ENCODE measurements at regions not wholly inside any gene's neighbourhood (a gene's known extent, or its start where the extent isn't known, plus 50 kb on each side); places are given as distances from the start of the nearest gene placed in this dataset.

GRCh38 chr10:36608251-36608650, 517.1 kb upstream of the ANKRD30A start:
- TF ChIP-seq, protein P1, sequence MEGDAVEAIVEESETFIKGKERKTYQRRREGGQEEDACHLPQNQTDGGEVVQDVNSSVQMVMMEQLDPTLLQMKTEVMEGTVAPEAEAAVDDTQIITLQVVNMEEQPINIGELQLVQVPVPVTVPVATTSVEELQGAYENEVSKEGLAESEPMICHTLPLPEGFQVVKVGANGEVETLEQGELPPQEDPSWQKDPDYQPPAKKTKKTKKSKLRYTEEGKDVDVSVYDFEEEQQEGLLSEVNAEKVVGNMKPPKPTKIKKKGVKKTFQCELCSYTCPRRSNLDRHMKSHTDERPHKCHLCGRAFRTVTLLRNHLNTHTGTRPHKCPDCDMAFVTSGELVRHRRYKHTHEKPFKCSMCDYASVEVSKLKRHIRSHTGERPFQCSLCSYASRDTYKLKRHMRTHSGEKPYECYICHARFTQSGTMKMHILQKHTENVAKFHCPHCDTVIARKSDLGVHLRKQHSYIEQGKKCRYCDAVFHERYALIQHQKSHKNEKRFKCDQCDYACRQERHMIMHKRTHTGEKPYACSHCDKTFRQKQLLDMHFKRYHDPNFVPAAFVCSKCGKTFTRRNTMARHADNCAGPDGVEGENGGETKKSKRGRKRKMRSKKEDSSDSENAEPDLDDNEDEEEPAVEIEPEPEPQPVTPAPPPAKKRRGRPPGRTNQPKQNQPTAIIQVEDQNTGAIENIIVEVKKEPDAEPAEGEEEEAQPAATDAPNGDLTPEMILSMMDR (IDR thresholded peaks at IDR 0.05): no peak
- Mint-ChIP-seq H3K27ac (ENCODE audit: unreplicated experiment) (peak overlapping the region; percentile 42), H3K9me3 (ENCODE audit: low read depth) (peaks cover 2% of the 10 kb centered on the region), H3K36me3 (ENCODE audit: low read depth) (no peaks in the 10 kb centered on the region), H3K4me3 (ENCODE audit: unreplicated experiment) (no peak overlapping the region), H3K4me1 (ENCODE audit: low read depth) (peaks cover 38% of the 10 kb centered on the region), H3K27me3 (ENCODE audit: low read depth) (no peaks in the 10 kb centered on the region)
- DNase-seq (ENCODE audit: low spot score): no peak

DNA sequence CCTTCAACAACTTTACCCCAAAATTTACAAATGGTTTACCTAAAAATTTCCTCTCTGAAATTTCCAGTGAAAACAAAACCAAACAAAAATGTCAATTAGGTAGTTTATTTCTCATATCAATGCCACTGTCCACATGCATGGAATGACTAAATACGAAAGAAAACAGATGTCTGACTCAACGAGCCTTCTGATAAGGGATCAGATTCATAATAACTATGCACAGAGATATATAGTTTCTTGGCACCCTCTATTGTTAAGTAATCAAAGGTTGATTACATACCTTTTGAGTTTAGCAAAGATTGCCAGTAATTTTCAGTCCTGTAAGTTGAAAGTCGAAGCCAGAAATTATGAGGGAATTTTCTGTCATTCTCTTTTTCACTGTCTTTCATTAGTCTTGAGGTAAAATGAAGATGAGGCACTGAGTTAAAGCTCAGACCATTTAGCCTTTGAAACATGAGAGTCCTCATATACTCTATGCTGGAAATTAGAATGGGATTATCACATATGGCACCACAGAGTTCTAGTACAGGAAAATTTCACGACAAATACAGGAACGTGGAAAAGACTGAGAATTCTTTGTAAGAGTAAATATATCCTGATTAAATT, 519.1 kb upstream of the ANKRD30A start:
- no peak for DNase-seq (ENCODE audit: low spot score)
- Mint-ChIP-seq H3K4me3 (ENCODE audit: unreplicated experiment) (no peak overlapping the region), H3K27me3 (ENCODE audit: low read depth) (no peaks in the 10 kb centered on the region), H3K4me1 (ENCODE audit: low read depth) (peaks cover 42% of the 10 kb centered on the region), H3K27ac (ENCODE audit: unreplicated experiment) (no peak overlapping the region), H3K9me3 (ENCODE audit: low read depth) (peaks cover 2% of the 10 kb centered on the region), H3K36me3 (ENCODE audit: low read depth) (no peaks in the 10 kb centered on the region)
- TF ChIP-seq, protein P1 (IDR thresholded peaks at IDR 0.05): no peak

DNA sequence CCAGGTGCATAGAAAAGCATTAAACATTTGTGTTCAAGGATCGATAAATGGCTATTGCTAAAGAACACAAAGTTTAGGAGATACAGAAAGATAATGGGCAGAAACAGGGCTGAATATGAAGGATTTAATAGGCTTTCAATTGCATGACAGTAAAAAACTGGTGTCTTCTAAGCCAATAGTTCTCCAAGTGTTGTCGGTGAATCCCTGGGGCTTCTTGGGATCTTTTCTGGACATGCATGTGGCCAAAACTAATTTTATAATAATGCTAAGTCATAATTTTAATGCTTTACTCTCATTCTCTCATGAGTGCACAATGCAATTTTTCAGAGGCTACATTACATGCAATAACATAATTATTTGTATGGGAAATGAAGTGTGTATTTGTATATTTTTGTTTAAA, 521.1 kb upstream of the ANKRD30A start:
- Mint-ChIP-seq H3K4me3 (ENCODE audit: unreplicated experiment) (no peak overlapping the region), H3K9me3 (ENCODE audit: low read depth) (peaks cover 2% of the 10 kb centered on the region), H3K27me3 (ENCODE audit: low read depth) (no peaks in the 10 kb centered on the region), H3K36me3 (ENCODE audit: low read depth) (no peaks in the 10 kb centered on the region), H3K27ac (ENCODE audit: unreplicated experiment) (no peak overlapping the region), H3K4me1 (ENCODE audit: low read depth) (peaks cover 36% of the 10 kb centered on the region)
- TF ChIP-seq, protein P1 (IDR thresholded peaks at IDR 0.05): no peak
- no peak for DNase-seq (ENCODE audit: low spot score)

- Mint-ChIP-seq H3K9me3 (ENCODE audit: low read depth) (peaks cover 2% of the 10 kb centered on the region), H3K4me3 (ENCODE audit: unreplicated experiment) (no peak overlapping the region), H3K36me3 (ENCODE audit: low read depth) (no peaks in the 10 kb centered on the region), H3K27me3 (ENCODE audit: low read depth) (no peaks in the 10 kb centered on the region), H3K27ac (ENCODE audit: unreplicated experiment) (no peak overlapping the region), H3K4me1 (ENCODE audit: low read depth) (peaks cover 30% of the 10 kb centered on the region)
- TF ChIP-seq, protein P1 (IDR thresholded peaks at IDR 0.05): no peak
- DNase-seq (ENCODE audit: low spot score): no peak
These were observed 521.7 kb upstream of the ANKRD30A start for GRCh38 chr10:36603688-36604087.

DNA sequence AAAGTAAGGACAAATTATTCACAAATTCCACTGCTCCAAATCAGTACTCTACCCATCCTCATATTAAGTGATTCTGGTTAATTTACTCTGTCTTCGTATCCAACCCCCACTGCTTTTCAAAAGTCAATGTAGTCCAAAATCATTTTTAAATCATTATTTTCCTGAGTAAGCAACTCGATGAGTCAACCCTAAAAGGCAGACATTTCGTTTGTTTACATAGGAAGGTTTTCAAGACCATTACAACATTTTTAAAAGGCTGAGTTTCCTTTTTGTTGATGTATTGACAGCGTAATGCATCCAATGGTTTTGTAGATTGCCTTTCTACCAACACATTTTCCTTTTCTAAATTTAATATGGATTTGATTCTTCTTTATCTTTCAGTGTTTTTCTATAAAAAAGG, 523.0 kb upstream of the ANKRD30A start:
- Mint-ChIP-seq H3K27me3 (ENCODE audit: low read depth) (no peaks in the 10 kb centered on the region), H3K4me1 (ENCODE audit: low read depth) (peaks cover 26% of the 10 kb centered on the region), H3K4me3 (ENCODE audit: unreplicated experiment) (no peak overlapping the region), H3K27ac (ENCODE audit: unreplicated experiment) (peak overlapping the region; percentile 76), H3K9me3 (ENCODE audit: low read depth) (no peaks in the 10 kb centered on the region), H3K36me3 (ENCODE audit: low read depth) (no peaks in the 10 kb centered on the region)
- DNase-seq (ENCODE audit: low spot score): no peak
- TF ChIP-seq, protein P1 (IDR thresholded peaks at IDR 0.05): no peak

Measured in chondrocyte (in vitro differentiated cells).